ENCODE measurements at regions not wholly inside any gene's neighbourhood (a gene's known extent, or its start where the extent isn't known, plus 50 kb on each side); places are given as distances from the start of the nearest gene placed in this dataset.
"Not testable (repeated sequence)": the region's sequence is repeated elsewhere in the genome, so short reads cannot be mapped to it uniquely, and the experiment has no call there.

DNA sequence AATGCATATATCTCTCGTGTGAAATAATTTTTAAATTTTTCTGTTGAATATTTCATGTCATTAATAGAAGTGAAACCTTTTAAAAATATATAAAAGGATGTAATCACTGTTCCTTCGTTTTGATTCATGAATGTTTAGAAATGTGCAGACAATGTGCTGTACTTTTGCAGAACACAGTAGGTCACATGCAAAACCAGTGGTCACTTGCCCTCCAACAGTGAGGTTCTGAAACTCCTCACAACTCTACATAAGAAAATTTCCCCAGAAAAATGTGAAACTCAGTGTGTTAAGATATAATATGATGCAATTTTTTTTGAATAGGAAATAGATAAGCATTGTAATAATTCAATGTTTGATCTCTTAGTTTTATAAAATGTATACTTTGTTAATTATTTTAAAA lies 747.7 kb upstream of the CDH18 start:
- TF ChIP-seq, protein P1, sequence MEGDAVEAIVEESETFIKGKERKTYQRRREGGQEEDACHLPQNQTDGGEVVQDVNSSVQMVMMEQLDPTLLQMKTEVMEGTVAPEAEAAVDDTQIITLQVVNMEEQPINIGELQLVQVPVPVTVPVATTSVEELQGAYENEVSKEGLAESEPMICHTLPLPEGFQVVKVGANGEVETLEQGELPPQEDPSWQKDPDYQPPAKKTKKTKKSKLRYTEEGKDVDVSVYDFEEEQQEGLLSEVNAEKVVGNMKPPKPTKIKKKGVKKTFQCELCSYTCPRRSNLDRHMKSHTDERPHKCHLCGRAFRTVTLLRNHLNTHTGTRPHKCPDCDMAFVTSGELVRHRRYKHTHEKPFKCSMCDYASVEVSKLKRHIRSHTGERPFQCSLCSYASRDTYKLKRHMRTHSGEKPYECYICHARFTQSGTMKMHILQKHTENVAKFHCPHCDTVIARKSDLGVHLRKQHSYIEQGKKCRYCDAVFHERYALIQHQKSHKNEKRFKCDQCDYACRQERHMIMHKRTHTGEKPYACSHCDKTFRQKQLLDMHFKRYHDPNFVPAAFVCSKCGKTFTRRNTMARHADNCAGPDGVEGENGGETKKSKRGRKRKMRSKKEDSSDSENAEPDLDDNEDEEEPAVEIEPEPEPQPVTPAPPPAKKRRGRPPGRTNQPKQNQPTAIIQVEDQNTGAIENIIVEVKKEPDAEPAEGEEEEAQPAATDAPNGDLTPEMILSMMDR (IDR thresholded peaks at IDR 0.05), result not testable (repeated sequence)
- not testable (repeated sequence) for TF ChIP-seq EZH2phosphoT487, EZH2 (IDR thresholded peaks at IDR 0.05)

All from neural progenitor cell (in vitro differentiated cells).